WERI-Rb-1 (cell line): ENCODE measurements at regions not wholly inside any gene's neighbourhood (a gene's known extent, or its start where the extent isn't known, plus 50 kb on each side); places are given as distances from the start of the nearest gene placed in this dataset.
A peak's percentile ranks its signal among the peaks of the same experiment; 100 is the strongest.

Experiments
- DNase-seq: peaks from one replicate; pipeline ENCODE4 v3.0.0-alpha.2; 2020
- H3K27ac ChIP-seq: fragments of 250-450 bp; sonication (Bioruptor Pico); 2 replicates; pipeline ENCODE4 v1.5.1; 2020; ENCODE audit warnings: mild to moderate bottlenecking, moderate library complexity
- H3K27me3 ChIP-seq: fragments of 250-450 bp; sonication (Bioruptor Pico); 2 replicates; pipeline ENCODE4 v1.5.1; 2021; ENCODE audit warnings: mild to moderate bottlenecking, low read depth, moderate library complexity; ENCODE audit not compliant: insufficient read depth, severe bottlenecking
- H3K36me3 ChIP-seq: fragments of 250-450 bp; sonication (Bioruptor Pico); 2 replicates; pipeline ENCODE4 v1.5.1; 2020; ENCODE audit warnings: mild to moderate bottlenecking, moderate library complexity
- H3K4me3 ChIP-seq: 2 replicates; pipeline ENCODE4 v1.5.1; 2011; ENCODE audit warnings: low read depth, mild to moderate bottlenecking, control low read depth, low read length
- H3K9me3 ChIP-seq: fragments of 250-450 bp; sonication (Bioruptor Pico); 2 replicates; pipeline ENCODE4 v1.5.1; 2021; ENCODE audit warnings: mild to moderate bottlenecking, moderate library complexity; ENCODE audit not compliant: severe bottlenecking
- TF ChIP-seq, protein P1 (sequence below): IDR thresholded peaks from 2 replicates; pipeline ENCODE4 v1.5.1; 2011; ENCODE audit warnings: low read depth, mild to moderate bottlenecking, control low read depth, inconsistent platforms, low read length

DNA sequence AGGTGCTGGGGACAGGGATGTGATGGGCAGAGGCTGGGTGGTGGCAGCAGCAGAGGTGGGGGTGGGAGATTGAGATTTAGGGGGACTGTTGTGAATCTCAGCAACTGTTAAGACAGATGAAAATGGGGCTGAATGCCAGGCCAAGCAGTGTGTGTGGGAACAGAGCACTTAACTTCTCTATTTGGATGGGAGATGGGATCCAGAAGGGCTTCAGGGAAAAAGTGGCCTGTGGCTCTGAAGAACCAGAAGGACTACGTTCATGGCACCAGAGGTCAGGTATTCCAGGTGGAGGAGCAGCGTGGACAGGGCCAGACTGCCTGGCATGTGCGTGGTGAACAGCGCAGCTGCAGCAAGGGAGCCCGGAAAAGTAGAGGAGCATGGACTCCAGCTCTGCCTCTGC, 82.6 kb upstream of the SYT13 start:
- TF ChIP-seq, protein P1, sequence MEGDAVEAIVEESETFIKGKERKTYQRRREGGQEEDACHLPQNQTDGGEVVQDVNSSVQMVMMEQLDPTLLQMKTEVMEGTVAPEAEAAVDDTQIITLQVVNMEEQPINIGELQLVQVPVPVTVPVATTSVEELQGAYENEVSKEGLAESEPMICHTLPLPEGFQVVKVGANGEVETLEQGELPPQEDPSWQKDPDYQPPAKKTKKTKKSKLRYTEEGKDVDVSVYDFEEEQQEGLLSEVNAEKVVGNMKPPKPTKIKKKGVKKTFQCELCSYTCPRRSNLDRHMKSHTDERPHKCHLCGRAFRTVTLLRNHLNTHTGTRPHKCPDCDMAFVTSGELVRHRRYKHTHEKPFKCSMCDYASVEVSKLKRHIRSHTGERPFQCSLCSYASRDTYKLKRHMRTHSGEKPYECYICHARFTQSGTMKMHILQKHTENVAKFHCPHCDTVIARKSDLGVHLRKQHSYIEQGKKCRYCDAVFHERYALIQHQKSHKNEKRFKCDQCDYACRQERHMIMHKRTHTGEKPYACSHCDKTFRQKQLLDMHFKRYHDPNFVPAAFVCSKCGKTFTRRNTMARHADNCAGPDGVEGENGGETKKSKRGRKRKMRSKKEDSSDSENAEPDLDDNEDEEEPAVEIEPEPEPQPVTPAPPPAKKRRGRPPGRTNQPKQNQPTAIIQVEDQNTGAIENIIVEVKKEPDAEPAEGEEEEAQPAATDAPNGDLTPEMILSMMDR = no peak
- Histone ChIP-seq H3K27me3 (no peaks in the 10 kb centered on the region), H3K4me3 (no peak overlapping the region), H3K9me3 (no peaks in the 10 kb centered on the region), H3K27ac (no peak overlapping the region), H3K36me3 (no peaks in the 10 kb centered on the region)
- DNase-seq = no peak

DNA sequence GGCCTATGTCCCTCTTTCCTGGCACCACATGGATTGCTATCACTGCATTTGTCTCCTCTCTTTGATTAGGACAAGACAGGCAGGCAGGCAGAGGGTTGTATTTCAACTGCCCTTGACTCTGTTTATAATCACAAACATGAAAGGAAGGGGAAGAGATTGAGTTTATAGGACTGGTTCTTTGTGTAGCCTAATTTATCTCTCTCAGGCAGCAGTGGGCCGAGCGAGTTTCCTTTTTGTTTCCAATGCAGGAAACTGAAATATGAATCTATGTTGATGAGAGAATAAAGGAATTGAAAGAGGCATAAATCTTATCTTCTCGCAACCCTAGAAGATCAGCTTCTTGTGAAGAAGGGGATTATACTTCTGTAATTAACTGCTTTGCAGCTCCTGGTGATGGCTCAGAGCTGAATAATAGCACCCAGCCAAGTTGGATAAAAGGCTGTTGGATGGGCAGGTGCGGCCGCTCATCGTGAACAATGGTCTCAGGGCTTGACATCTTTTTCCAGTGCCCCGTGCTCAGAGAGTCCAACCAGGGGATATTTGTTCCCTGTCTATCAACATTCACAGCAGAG, 80.6 kb upstream of the SYT13 start:
- no peaks in the 10 kb centered on the region for H3K9me3 ChIP-seq
- no peaks in the 10 kb centered on the region for H3K27me3 ChIP-seq
- H3K36me3 ChIP-seq = no peaks in the 10 kb centered on the region
- DNase-seq = peak; percentile 45
- no peak overlapping the region for H3K4me3 ChIP-seq
- H3K27ac ChIP-seq = peak overlapping the region; percentile 59
- TF ChIP-seq, protein P1 = no peak

DNA sequence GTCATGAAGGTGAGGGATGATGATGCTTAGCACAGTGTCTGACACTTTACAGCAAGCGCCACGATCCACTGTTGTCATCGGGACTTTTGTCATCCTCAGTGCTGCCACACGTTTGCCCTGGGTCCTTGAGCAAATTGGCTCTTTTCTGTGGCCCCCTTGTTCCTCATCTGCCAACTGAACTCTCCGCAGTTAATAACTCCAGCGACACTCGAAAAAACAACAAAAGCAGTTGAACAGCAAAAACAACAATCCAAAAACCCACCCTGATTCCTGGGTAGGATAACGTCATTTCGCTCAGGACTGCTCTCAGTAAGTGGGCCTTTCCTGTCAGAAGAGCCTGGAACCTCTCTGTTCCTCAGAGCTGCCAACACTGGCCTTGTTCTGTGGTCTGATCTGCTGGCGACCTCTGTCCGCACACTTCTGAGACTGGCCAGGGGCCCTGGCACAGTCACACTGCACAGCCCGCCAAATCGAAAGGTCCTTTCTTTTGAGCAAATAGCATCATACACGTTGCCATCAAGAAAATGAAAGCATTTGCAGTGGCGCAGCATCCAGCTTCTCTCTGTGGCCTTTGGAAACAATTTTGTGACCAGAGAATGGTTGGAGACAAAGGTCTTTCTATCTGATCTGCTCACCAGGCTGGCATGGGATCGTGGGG, 79.9 kb upstream of the SYT13 start:
- TF ChIP-seq, protein P1 = no peak
- Histone ChIP-seq H3K27me3 (no peaks in the 10 kb centered on the region), H3K36me3 (no peaks in the 10 kb centered on the region), H3K27ac (peak overlapping the region; percentile 59), H3K4me3 (no peak overlapping the region), H3K9me3 (no peaks in the 10 kb centered on the region)
- DNase-seq = no peak

DNA sequence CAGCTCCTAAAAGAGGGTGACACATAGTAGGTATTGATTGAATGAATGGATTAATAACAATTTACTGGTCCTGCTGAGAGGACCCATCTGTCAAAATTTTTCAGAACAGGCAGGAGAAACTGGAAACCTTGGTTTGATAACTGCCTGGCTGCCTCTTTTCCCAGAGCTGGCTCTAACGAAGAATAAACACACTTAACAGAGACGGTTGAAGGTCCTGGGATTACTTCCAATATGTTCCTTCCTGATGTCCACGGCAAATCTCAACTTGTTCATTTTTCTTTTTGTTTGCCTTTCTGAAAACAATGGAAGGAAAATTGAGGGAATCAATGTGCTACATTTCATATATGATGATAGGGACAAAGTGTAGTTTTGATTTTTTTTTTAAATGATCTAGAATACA, 76.5 kb upstream of the SYT13 start:
- no peaks in the 10 kb centered on the region for H3K27me3 ChIP-seq
- no peak overlapping the region for H3K4me3 ChIP-seq
- H3K27ac ChIP-seq = no peak overlapping the region
- no peak for DNase-seq
- TF ChIP-seq, protein P1 = no peak
- H3K36me3 ChIP-seq = no peaks in the 10 kb centered on the region
- H3K9me3 ChIP-seq = no peaks in the 10 kb centered on the region

DNA sequence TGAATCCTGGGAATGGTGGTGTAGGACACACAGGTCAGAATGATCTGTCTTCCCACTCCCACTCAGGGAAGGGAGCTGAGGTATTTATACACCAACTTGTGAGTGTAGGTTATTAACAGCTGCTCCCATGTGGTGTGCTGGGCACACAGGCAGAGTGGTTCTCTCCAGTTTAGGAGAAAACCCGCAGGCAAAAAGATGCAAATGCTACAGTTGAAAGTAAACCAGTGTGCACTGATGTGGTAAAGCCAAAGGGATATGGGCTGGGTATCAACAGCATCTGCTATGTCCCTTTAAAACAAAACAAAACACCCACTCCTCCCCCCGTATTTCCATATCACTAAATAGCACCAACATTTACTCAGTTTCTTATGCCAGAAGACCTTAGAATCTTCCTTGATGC, 75.4 kb upstream of the SYT13 start:
- TF ChIP-seq, protein P1 = no peak
- H3K9me3 ChIP-seq = no peaks in the 10 kb centered on the region
- no peak overlapping the region for H3K4me3 ChIP-seq
- no peak for DNase-seq
- H3K36me3 ChIP-seq = no peaks in the 10 kb centered on the region
- H3K27me3 ChIP-seq = no peaks in the 10 kb centered on the region
- no peak overlapping the region for H3K27ac ChIP-seq

DNA sequence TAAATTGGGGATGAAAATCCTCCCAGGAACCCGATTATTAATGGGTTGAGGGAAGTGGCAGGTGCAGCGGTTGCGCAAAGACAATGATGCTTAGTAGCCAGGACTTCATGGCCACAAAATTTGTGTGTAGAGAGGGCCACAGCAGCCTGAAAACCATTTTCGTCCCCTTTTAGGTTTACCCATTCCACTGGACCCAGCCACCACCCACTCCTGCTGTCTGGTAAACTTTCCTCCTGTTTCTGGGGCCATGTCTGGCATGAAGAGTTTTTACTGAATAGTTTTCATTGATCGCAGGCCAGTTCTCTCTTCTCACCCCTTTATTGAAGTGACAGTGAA, 69.5 kb upstream of the SYT13 start:
- no peaks in the 10 kb centered on the region for H3K9me3 ChIP-seq
- no peaks in the 10 kb centered on the region for H3K36me3 ChIP-seq
- TF ChIP-seq, protein P1 = no peak
- peak overlapping the region; percentile 46 for H3K4me3 ChIP-seq
- H3K27me3 ChIP-seq = no peaks in the 10 kb centered on the region
- DNase-seq = no peak
- H3K27ac ChIP-seq = peak overlapping the region; percentile 62
